Ramos (cell line): ENCODE measurements at regions not wholly inside any gene's neighbourhood (a gene's known extent, or its start where the extent isn't known, plus 50 kb on each side); places are given as distances from the start of the nearest gene placed in this dataset.

ENCODE experiments used
- in situ Hi-C: fragments of 300-500 bp; cut with MboI; formaldehyde crosslinking; loops from one replicate; pipeline ENCODE4 v1.14.3; 2022; ENCODE audit warnings: low sequenced_read_pairs; ENCODE audit not compliant: unreplicated experiment

DNA sequence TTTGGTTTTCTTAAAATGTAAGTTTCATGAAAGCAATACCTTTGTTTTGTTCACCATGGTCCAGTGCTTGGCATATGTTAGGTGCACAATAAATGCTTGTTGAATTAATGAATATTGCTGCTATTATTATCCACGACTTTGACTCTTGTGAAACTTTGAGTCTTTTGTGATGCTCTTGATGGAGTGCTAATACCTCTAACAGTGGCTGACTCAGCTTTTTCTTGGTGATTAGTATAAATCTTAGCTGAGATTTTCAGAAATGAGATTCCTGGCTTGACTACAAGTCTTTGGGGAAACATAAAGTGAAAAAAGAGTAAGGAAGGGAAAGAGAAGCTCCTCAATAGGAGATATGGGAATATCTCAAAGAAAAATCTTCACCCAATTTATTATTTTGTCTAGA, 375.2 kb upstream of the RPS6KA3 start:
- in situ Hi-C loops, result no loop called here

DNA sequence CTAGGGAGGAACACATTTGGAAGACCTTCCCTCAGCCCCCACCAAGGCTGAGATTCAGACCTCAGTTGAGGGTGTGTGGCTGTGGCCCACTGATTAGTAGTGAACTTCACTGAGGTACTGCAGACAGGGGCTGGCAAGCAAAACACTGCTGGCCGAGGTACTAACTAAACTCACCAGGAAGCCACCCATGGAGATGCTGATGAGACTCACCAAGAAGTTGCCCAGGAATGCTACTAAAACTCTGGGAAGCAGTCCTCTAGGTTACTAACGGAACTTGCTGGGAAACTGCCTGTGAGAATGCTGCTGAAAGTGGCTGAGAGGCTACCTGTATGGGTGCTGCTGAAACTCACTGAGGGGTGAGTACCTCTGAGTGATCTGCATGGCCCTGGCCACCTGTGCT, 372.4 kb upstream of the RPS6KA3 start:
- in situ Hi-C loops, result no loop called here

DNA sequence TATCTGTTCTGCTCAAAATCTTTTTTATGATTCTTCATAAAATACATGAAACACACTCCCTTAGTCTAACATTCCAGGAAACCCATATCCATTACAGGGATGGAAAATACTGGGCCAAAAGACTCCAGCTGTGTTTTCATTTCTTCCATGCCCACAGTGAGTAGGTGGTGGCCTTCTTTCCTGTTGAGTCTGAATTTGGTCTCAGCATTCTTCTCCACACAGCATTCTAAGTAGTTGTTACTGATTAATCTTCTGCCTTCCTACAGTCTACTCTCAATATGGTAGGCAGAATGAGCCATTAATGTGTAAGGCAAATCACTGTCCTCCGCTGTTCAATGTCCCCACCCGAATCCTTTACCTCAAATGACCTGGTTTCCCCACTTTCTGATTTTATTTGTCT, 370.6 kb upstream of the RPS6KA3 start:
- in situ Hi-C loops, result no loop called here

- in situ Hi-C loops, result no loop called here
These were observed 366.7 kb upstream of the RPS6KA3 start for GRCh38 chrX:20633451-20633850.

- in situ Hi-C loops, result no loop called here
These were observed 356.7 kb upstream of the RPS6KA3 start for GRCh38 chrX:20623448-20623847.

- in situ Hi-C loops, result no loop called here
These were observed 353.6 kb upstream of the RPS6KA3 start for GRCh38 chrX:20620306-20620705.

DNA sequence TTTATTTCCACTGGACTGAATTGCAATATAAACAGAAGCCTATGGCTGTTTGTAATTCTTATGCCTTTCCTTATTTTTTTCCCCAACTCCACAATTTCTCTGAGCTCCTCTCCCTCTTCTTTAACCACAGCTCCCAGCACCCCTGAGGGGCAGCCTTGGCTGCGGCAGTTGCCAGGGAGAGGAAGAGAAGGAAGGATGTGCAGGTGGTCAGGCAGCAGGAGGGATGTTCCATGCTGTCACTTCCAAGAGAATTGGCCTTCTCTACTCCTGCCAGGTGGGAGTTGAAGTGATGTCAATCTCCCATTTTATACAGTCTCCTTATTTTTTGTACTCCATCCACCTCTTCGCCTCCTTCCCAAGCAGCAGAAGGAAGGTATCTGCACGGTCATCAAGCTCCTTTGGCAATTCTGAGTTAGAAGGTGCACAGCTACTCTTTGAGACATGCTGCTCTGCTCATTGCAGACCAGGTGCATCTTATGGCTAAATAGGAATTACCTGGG, 343.3 kb upstream of the RPS6KA3 start:
- in situ Hi-C loops, result no loop called here

- in situ Hi-C loops, result no loop called here
These were observed 340.1 kb upstream of the RPS6KA3 start for GRCh38 chrX:20606831-20607230.

GRCh38 chrX:20596856-20597255, 330.1 kb upstream of the RPS6KA3 start:
- in situ Hi-C loops, result no loop called here

- in situ Hi-C loops, result no loop called here
These were observed 329.3 kb upstream of the RPS6KA3 start for GRCh38 chrX:20595928-20596575.

GRCh38 chrX:20594985-20595384, 328.3 kb upstream of the RPS6KA3 start:
- in situ Hi-C loops, result no loop called here

DNA sequence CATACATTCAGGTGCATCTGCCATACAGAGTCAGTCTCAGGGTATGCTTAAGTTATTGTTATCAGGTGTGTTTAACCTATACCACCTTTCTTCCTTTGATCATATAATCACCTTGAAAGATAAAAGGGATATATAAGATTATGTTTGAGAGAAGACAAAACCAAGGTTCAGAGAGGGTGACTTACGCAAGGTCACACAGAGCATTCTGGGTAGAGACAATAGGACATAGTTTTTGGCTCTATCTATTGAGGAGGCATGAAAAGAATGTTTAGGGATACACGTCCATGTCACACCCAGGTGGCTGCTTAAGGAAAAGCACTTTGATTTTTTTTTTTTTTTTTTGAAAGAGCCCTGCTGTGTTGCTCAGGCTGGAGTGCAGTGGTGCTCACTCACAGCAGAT, 327.1 kb upstream of the RPS6KA3 start:
- in situ Hi-C loops, result no loop called here

DNA sequence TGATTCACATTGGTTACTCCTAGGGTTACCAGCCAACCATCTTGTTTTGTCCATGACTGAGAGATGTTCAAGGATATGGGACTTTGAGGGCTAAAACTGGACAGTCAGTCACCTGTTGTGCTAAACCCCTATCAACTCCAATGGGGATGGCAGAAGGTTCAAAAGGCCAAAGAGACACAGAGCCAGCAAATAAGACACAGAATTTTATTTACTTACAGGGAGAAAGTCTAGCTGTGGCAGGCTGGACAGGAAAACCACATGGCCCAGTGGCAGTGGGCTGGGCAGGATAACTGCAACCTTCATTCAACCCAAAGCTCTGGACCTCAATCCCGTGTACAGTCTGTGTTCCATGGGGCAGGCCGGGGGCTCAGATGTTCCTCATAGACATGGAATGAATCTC, 326.7 kb upstream of the RPS6KA3 start:
- in situ Hi-C loops, result no loop called here

DNA sequence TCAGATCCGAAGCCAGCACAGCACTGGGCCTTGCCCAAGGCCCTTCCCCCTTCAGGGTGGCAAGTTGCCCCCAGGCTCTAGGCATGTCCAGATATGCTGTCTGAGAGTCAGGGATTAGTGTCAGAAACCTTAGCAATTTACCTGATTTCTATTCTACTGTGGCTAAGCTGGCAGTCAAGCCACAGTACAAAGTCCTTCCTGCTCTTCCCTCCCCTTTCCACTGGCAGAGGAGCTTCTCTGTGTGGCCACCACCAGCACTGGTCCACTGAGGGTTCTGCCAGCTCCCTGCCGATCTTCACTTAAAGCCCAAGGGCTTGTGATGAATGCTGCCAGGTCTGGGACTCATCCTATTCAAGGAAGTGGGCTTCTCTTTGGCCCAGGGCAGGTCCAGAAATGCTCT, 324.5 kb upstream of the RPS6KA3 start:
- in situ Hi-C loops, result no loop called here

DNA sequence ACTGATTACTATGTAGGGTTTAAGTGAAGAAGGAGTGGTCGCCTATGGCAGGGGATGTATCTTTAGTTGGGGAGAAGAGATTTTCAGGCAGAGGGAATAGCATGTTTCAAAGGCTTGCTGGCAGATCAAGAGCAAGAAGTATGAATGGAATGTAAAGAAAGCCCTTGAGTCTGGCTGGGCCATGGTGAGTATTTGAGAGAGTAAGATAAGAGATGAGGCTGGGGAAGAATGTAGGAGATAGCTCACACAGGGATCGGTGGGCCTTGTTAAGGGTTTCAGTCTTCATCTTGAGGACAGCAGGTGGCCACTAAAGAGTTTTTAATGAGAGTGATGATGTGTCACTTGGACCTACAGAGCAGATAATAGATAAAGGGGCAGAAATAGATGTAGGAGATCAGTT, 319.1 kb upstream of the RPS6KA3 start:
- in situ Hi-C loops, result no loop called here

- in situ Hi-C loops, result no loop called here
These were observed 304.9 kb upstream of the RPS6KA3 start for GRCh38 chrX:20571611-20572010.

DNA sequence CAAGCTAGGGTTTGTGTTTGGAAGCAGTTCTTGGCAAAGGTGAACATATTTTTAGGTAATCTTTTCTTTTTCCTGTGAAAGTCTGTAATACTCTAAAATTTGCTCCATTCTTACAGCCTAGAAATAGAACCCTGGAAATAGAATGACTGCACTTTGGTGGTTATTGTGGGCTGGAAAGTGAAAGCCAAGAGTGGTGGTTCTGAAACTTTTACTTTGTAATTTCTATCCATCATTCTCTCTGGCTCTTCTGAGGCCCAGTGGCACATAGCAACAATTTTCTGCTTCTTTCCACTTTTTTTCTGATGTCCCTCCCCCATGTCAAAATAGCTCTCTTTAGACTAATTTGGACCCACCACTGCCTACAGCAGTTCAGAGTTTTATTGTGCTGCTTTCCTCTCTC, 300.4 kb upstream of the RPS6KA3 start:
- in situ Hi-C loops, result no loop called here

DNA sequence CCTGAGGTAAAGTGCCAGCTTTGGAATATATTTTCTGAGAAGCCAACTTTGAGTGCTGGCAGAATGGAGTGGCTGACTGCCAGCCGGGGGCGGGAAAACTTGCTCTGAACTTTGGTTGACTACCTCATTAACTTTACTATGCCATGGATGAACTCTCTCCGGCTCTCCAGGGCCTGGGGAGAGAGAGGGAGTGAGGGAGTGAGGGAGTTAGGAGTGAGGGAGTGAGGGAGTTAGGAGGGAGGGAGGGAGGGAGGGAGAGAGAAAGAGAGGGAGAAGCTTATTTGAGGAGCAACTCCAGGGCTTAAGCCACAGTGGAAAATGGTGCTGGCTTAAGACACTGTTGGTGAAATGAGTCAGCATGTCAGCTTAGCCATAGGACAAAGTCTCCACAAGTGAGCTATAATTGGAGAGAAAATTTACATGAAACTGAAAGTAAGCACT, 280.9 kb upstream of the RPS6KA3 start:
- in situ Hi-C loops, result loop anchor here (25.0 kb wide), 1 partner anchor 1190 kb away; no protein-coding TSS in a partner anchor

GRCh38 chrX:20545538-20545937, 278.8 kb upstream of the RPS6KA3 start:
- in situ Hi-C loops, result loop anchor here (25.0 kb wide), 1 partner anchor 1192 kb away; no protein-coding TSS in a partner anchor

GRCh38 chrX:20542072-20542471, 275.4 kb upstream of the RPS6KA3 start:
- in situ Hi-C loops, result loop anchor here (25.0 kb wide), 1 partner anchor 1195 kb away; no protein-coding TSS in a partner anchor

DNA sequence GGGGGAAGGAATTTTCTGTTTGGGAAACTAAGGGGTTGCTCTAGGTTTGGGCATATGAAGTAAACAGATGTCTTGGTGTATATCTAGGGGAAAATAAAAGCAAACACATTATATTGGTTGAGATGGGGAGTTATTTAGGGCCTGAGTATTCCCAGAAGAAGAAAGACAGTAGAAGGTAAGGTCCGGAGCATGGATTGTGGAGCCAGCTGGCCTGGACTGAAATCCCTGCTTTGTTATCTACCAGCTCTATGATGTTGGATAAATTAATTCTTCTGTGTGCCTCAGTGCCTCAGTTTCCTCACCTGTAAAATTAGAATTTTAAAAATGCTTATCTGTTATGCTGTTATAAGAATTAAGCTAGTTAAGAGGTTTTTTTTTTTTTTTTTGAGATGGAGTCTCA, 272.3 kb upstream of the RPS6KA3 start:
- in situ Hi-C loops, result loop anchor here (25.0 kb wide), 1 partner anchor 1198 kb away; no protein-coding TSS in a partner anchor

DNA sequence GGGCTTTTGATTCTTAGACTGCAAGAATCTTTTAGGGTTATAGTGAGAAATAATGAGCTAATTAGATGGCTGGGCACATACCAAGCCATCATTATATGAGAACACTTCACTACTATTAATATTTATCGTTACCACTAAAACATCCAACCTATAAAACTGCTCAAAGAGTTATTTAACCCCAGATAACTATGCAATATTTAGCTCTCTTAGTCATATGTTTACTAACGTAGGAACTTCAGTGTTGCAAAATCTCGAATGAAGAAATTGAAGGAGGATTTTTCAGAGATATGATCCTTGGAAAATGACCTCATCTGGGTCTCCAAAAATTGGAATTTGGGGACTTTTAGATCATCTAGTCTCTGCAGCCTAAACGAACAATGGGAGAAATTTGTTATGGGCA, 265.0 kb upstream of the RPS6KA3 start:
- in situ Hi-C loops, result loop anchor here (25.0 kb wide), 1 partner anchor 1206 kb away; no protein-coding TSS in a partner anchor
